ENCODE measurements at regions not wholly inside any gene's neighbourhood (a gene's known extent, or its start where the extent isn't known, plus 50 kb on each side); places are given as distances from the start of the nearest gene placed in this dataset.

DNA sequence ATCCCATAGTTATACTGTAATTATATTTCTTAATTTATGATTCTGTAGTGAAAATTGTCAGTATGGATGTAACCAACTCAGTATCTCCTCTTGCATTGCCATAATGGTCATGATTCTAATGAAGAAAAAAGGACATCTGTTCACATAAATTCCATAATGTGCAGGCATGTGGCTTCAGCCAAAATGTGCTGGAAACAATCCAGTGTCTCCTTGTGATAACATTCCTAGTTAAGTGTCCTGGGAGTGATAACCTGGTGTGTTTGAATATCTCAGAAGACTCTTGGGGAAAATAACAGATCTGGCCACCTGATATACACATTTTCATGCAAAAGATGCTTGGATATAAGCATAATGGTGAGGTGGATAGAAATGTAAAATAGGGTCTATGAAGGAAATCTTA, 2309.8 kb downstream of the PCDH7 start:
- no peak for TF ChIP-seq RAD21 (conservative IDR thresholded peaks at IDR 0.05 in 1 of 2, IDR thresholded peaks at IDR 0.05 in 1 of 2)
- TF ChIP-seq CTCF (IDR thresholded peaks at IDR 0.05): no peak
- TF ChIP-seq, protein P1, sequence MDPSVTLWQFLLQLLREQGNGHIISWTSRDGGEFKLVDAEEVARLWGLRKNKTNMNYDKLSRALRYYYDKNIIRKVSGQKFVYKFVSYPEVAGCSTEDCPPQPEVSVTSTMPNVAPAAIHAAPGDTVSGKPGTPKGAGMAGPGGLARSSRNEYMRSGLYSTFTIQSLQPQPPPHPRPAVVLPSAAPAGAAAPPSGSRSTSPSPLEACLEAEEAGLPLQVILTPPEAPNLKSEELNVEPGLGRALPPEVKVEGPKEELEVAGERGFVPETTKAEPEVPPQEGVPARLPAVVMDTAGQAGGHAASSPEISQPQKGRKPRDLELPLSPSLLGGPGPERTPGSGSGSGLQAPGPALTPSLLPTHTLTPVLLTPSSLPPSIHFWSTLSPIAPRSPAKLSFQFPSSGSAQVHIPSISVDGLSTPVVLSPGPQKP (IDR thresholded peaks at IDR 0.05; ENCODE audit: low read depth, low read length): no peak
- TF ChIP-seq BCL3 (IDR thresholded peaks at IDR 0.05): no peak
- TF ChIP-seq POLR2A (IDR thresholded peaks at IDR 0.05; ENCODE audit: low read length): no peak
- TF ChIP-seq, protein P2, sequence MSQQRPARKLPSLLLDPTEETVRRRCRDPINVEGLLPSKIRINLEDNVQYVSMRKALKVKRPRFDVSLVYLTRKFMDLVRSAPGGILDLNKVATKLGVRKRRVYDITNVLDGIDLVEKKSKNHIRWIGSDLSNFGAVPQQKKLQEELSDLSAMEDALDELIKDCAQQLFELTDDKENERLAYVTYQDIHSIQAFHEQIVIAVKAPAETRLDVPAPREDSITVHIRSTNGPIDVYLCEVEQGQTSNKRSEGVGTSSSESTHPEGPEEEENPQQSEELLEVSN (IDR thresholded peaks at IDR 0.05; ENCODE audit: borderline replicate concordance, low read depth): no peak
- no peak for TF ChIP-seq JUNB (IDR thresholded peaks at IDR 0.05)
